ENCODE measurements at regions not wholly inside any gene's neighbourhood (a gene's known extent, or its start where the extent isn't known, plus 50 kb on each side); places are given as distances from the start of the nearest gene placed in this dataset.

GRCh38 chr4:25484243-25484721 is 107.2 kb downstream of the ANAPC4 start:
- no peaks in the 10 kb centered on the region; the same call in 1 of the 2 replicates for H3K27me3 ChIP-seq (ENCODE audit: control insufficient read depth, low read length)

GRCh38 chr4:25485104-25485503 is 108.0 kb downstream of the ANAPC4 start:
- Histone ChIP-seq H3K27me3 (ENCODE audit: control insufficient read depth, low read length) (no peaks in the 10 kb centered on the region; the same call in 1 of the 2 replicates), H3K4me3 (ENCODE audit: low read length) (no peak overlapping the region), H3K4me1 (ENCODE audit: control insufficient read depth, low read length) (peaks cover 4% of the 10 kb centered on the region; the same call in 1 of the 2 replicates), H3K27ac (ENCODE audit: low read depth, low read length) (no peak overlapping the region), H3K9me2 (replicated peaks; ENCODE audit: control insufficient read depth, low read length) (no peaks in the 10 kb centered on the region), H3K4me2 (ENCODE audit: low read length) (no peak overlapping the region), H3K36me3 (ENCODE audit: control insufficient read depth, low read length) (no peaks in the 10 kb centered on the region), H3F3A (ENCODE audit: control insufficient read depth, insufficient read depth) (no peaks in the 10 kb centered on the region), H3K79me2 (ENCODE audit: control insufficient read depth, low read length) (no peaks in the 10 kb centered on the region), H3K9me3 (ENCODE audit: control insufficient read depth, insufficient read depth, low read length) (no peaks in the 10 kb centered on the region), H4K20me1 (ENCODE audit: control insufficient read depth, insufficient read depth, low read depth, low read length) (no peaks in the 10 kb centered on the region)
- no peak for TF ChIP-seq CTCF (IDR thresholded peaks at IDR 0.05; ENCODE audit: low read depth, low read length, poor library complexity, severe bottlenecking)
- TF ChIP-seq EZH2phosphoT487 (IDR thresholded peaks at IDR 0.05; ENCODE audit: borderline replicate concordance, low read length), result no peak

More at GRCh38 chr4:25484243-25484721, 107.2 kb downstream of the ANAPC4 start:
- Histone ChIP-seq H3K4me3 (ENCODE audit: low read length) (no peak overlapping the region), H3K79me2 (ENCODE audit: control insufficient read depth, low read length) (no peaks in the 10 kb centered on the region), H3F3A (ENCODE audit: control insufficient read depth, insufficient read depth) (no peaks in the 10 kb centered on the region), H3K36me3 (ENCODE audit: control insufficient read depth, low read length) (no peaks in the 10 kb centered on the region), H3K4me1 (ENCODE audit: control insufficient read depth, low read length) (peaks cover 4% of the 10 kb centered on the region; the same call in 1 of the 2 replicates), H3K9me3 (ENCODE audit: control insufficient read depth, insufficient read depth, low read length) (no peaks in the 10 kb centered on the region), H3K27ac (ENCODE audit: low read depth, low read length) (no peak overlapping the region), H3K9me2 (replicated peaks; ENCODE audit: control insufficient read depth, low read length) (no peaks in the 10 kb centered on the region), H3K4me2 (ENCODE audit: low read length) (no peak overlapping the region), H4K20me1 (ENCODE audit: control insufficient read depth, insufficient read depth, low read depth, low read length) (no peaks in the 10 kb centered on the region)
- TF ChIP-seq EZH2phosphoT487 (IDR thresholded peaks at IDR 0.05; ENCODE audit: borderline replicate concordance, low read length), result no peak
- no peak for TF ChIP-seq CTCF (IDR thresholded peaks at IDR 0.05; ENCODE audit: low read depth, low read length, poor library complexity, severe bottlenecking)

GRCh38 chr4:25486171-25486570 is 109.1 kb downstream of the ANAPC4 start:
- H3F3A ChIP-seq (ENCODE audit: control insufficient read depth, insufficient read depth), result no peaks in the 10 kb centered on the region
- no peak overlapping the region for H3K27ac ChIP-seq (ENCODE audit: low read depth, low read length)
- no peaks in the 10 kb centered on the region for H3K9me2 ChIP-seq (replicated peaks; ENCODE audit: control insufficient read depth, low read length)
- H4K20me1 ChIP-seq (ENCODE audit: control insufficient read depth, insufficient read depth, low read depth, low read length), result no peaks in the 10 kb centered on the region
- H3K36me3 ChIP-seq (ENCODE audit: control insufficient read depth, low read length), result no peaks in the 10 kb centered on the region
- no peaks in the 10 kb centered on the region; the same call in 1 of the 2 replicates for H3K27me3 ChIP-seq (ENCODE audit: control insufficient read depth, low read length)
- H3K79me2 ChIP-seq (ENCODE audit: control insufficient read depth, low read length), result no peaks in the 10 kb centered on the region
- H3K4me3 ChIP-seq (ENCODE audit: low read length), result no peak overlapping the region
- no peak overlapping the region for H3K4me2 ChIP-seq (ENCODE audit: low read length)
- no peaks in the 10 kb centered on the region for H3K9me3 ChIP-seq (ENCODE audit: control insufficient read depth, insufficient read depth, low read length)
- no peak for TF ChIP-seq CTCF (IDR thresholded peaks at IDR 0.05; ENCODE audit: low read depth, low read length, poor library complexity, severe bottlenecking)
- TF ChIP-seq EZH2phosphoT487 (IDR thresholded peaks at IDR 0.05; ENCODE audit: borderline replicate concordance, low read length), result no peak
- H3K4me1 ChIP-seq (ENCODE audit: control insufficient read depth, low read length), result peaks cover 4% of the 10 kb centered on the region; the same call in 1 of the 2 replicates
